SK-N-SH treated with all-trans-retinoic acid at 6 μM for 48 hours (cell line): ENCODE measurements at regions not wholly inside any gene's neighbourhood (a gene's known extent, or its start where the extent isn't known, plus 50 kb on each side); places are given as distances from the start of the nearest gene placed in this dataset.

Experiments used
- ATAC-seq: fragments of 200-7000 bp; cut with Tn5 transposase; 3 replicates; pipeline ENCODE4 v1.9.1; 2020; ENCODE audit warnings: mild to moderate bottlenecking, moderate library complexity
- ARNTL ChIP-seq: fragments of 450-650 bp; formaldehyde crosslinking; IDR thresholded peaks from 2 replicates; pipeline ENCODE4 v1.5.0; 2020; ENCODE audit warnings: low read depth, mild to moderate bottlenecking, moderate library complexity, borderline replicate concordance
- BACH2 ChIP-seq: fragments of 250-450 bp; sonication (Bioruptor Pico); IDR thresholded peaks from 2 replicates; pipeline ENCODE4 v1.9.0; 2021; ENCODE audit warnings: mild to moderate bottlenecking, borderline replicate concordance
- CREB5 ChIP-seq: fragments of 250-450 bp; sonication (Bioruptor Pico); IDR thresholded peaks from 2 replicates; pipeline ENCODE4 v1.5.1; 2020; ENCODE audit warnings: low read depth, mild to moderate bottlenecking, moderate library complexity
- CSDC2 ChIP-seq: fragments of 250-450 bp; sonication (Bioruptor Pico); IDR thresholded peaks from 2 replicates; pipeline ENCODE4 v1.5.0; 2020; ENCODE audit warnings: mild to moderate bottlenecking, moderate library complexity
- CSRNP3 ChIP-seq: fragments of 250-450 bp; sonication (Bioruptor Pico); IDR thresholded peaks from 2 replicates; pipeline ENCODE4 v1.5.1; 2021; ENCODE audit warnings: mild to moderate bottlenecking, moderate library complexity
- ESRRG ChIP-seq: fragments of 250-450 bp; sonication (Bioruptor Pico); IDR thresholded peaks from 2 replicates; pipeline ENCODE4 v1.6.1; 2021; ENCODE audit warnings: mild to moderate bottlenecking
- GLIS3 ChIP-seq: fragments of 250-450 bp; sonication (Bioruptor Pico); IDR thresholded peaks from 2 replicates; pipeline ENCODE4 v1.5.0; 2020; ENCODE audit warnings: mild to moderate bottlenecking, moderate library complexity
- ISL1 ChIP-seq: fragments of 250-450 bp; sonication (Bioruptor Pico); IDR thresholded peaks from 2 replicates; pipeline ENCODE4 v2.1.2; 2022; ENCODE audit warnings: mild to moderate bottlenecking, moderate library complexity
- OSR1 ChIP-seq: fragments of 250-450 bp; sonication (Bioruptor Pico); IDR thresholded peaks from 2 replicates; pipeline ENCODE4 v1.8.0; 2022; ENCODE audit warnings: moderate library complexity, mild to moderate bottlenecking, inconsistent platforms
- PATZ1 ChIP-seq: fragments of 250-450 bp; sonication (Bioruptor Pico); IDR thresholded peaks from 2 replicates; pipeline ENCODE4 v1.8.0; 2020; ENCODE audit warnings: mild to moderate bottlenecking, moderate library complexity, borderline replicate concordance
- POU6F1 ChIP-seq: fragments of 250-450 bp; sonication (Bioruptor Pico); IDR thresholded peaks from 2 replicates; pipeline ENCODE4 v1.8.0; 2021; ENCODE audit warnings: low read depth, mild to moderate bottlenecking, moderate library complexity, borderline replicate concordance
- PPARA ChIP-seq: fragments of 250-450 bp; sonication (Bioruptor Pico); IDR thresholded peaks from 2 replicates; pipeline ENCODE4 v1.5.0; 2020; ENCODE audit warnings: mild to moderate bottlenecking, borderline replicate concordance
- RARB ChIP-seq: fragments of 250-450 bp; sonication (Bioruptor Pico); IDR thresholded peaks from 2 replicates; pipeline ENCODE4 v1.8.0; 2021; ENCODE audit warnings: mild to moderate bottlenecking, moderate library complexity
- SNAI2 ChIP-seq: fragments of 250-450 bp; sonication (Bioruptor Pico); IDR thresholded peaks from 2 replicates; pipeline ENCODE4 v1.5.0; 2020; ENCODE audit warnings: mild to moderate bottlenecking, moderate library complexity
- TCF4 ChIP-seq: fragments of 250-450 bp; sonication (Bioruptor Pico); IDR thresholded peaks from 2 replicates; pipeline ENCODE4 v1.8.0; 2021; ENCODE audit warnings: mild to moderate bottlenecking, moderate library complexity, borderline replicate concordance
- TOX ChIP-seq: fragments of 250-450 bp; sonication (Bioruptor Pico); IDR thresholded peaks from 2 replicates; pipeline ENCODE4 v1.8.0; 2021; ENCODE audit warnings: mild to moderate bottlenecking, moderate library complexity, borderline replicate concordance
- ZC3H10 ChIP-seq: fragments of 250-450 bp; sonication (Bioruptor Pico); IDR thresholded peaks from 2 replicates; pipeline ENCODE4 v1.5.1; 2021; ENCODE audit warnings: mild to moderate bottlenecking, moderate library complexity
- ZFP3 ChIP-seq: fragments of 250-450 bp; sonication (Bioruptor Pico); IDR thresholded peaks from 2 replicates; pipeline ENCODE4 v1.5.0; 2020; ENCODE audit warnings: mild to moderate bottlenecking, moderate library complexity
- ZFP30 ChIP-seq: fragments of 450-650 bp; formaldehyde crosslinking; IDR thresholded peaks from 2 replicates; pipeline ENCODE4 v1.5.0; 2022; ENCODE audit warnings: mild to moderate bottlenecking, moderate library complexity
- ZNF565 ChIP-seq: fragments of 450-650 bp; formaldehyde crosslinking; conservative IDR thresholded peaks from 2 replicates; pipeline ENCODE4 v1.5.0; 2020; ENCODE audit warnings: low read depth, mild to moderate bottlenecking, moderate library complexity
- ZNF70 ChIP-seq: fragments of 450-650 bp; formaldehyde crosslinking; IDR thresholded peaks from 2 replicates; pipeline ENCODE4 v1.5.0; 2020; ENCODE audit warnings: mild to moderate bottlenecking, moderate library complexity
- ZNF8 ChIP-seq: fragments of 450-650 bp; formaldehyde crosslinking; IDR thresholded peaks from 2 replicates; pipeline ENCODE4 v1.5.0; 2020; ENCODE audit warnings: mild to moderate bottlenecking, moderate library complexity

GRCh38 chr13:80475718-80476117, 134.8 kb upstream of the SPRY2 start:
- TF ChIP-seq ESRRG (CRISPR knock-in tag) = no peak
- no peak for TF ChIP-seq ZNF70 (CRISPR knock-in tag)
- no peak for TF ChIP-seq POU6F1 (CRISPR knock-in tag)
- no peak for TF ChIP-seq ZC3H10 (CRISPR knock-in tag)
- no peak for TF ChIP-seq PATZ1 (CRISPR knock-in tag)
- TF ChIP-seq BACH2 = no peak
- TF ChIP-seq TCF4 (CRISPR knock-in tag) = no peak
- TF ChIP-seq PPARA (CRISPR knock-in tag) = no peak
- no peak for TF ChIP-seq ZFP3 (CRISPR knock-in tag)
- TF ChIP-seq CREB5 (CRISPR knock-in tag) = no peak
- no peak for TF ChIP-seq ZFP30 (CRISPR knock-in tag)
- TF ChIP-seq ZNF8 (CRISPR knock-in tag) = no peak
- no peak for TF ChIP-seq ZNF565 (CRISPR knock-in tag)
- TF ChIP-seq ARNTL (CRISPR knock-in tag) = no peak
- no peak for ATAC-seq

- no peak for ATAC-seq
- no peak for TF ChIP-seq ESRRG (CRISPR knock-in tag)
- no peak for TF ChIP-seq SNAI2 (CRISPR knock-in tag)
- TF ChIP-seq, all 23 proteins: peak for 0
These were observed 132.8 kb upstream of the SPRY2 start for GRCh38 chr13:80473695-80474094.

- TF ChIP-seq GLIS3 = 0 out of 2 replicates have a peak, but pooled peaks have one; percentile 34
- TF ChIP-seq TOX = 0 out of 2 replicates have a peak, but pooled peaks have one; percentile 58
- TF ChIP-seq OSR1 (CRISPR knock-in tag) = no peak
- peak; percentile 87 for TF ChIP-seq ISL1
- TF ChIP-seq ZFP3 (CRISPR knock-in tag) = 0 out of 2 replicates have a peak, but pooled peaks have one; percentile 60
- ATAC-seq = peak; percentile 93
These were observed 129.0 kb upstream of the SPRY2 start for GRCh38 chr13:80469853-80470381.

GRCh38 chr13:80469105-80469852, 128.4 kb upstream of the SPRY2 start:
- TF ChIP-seq TCF4 (CRISPR knock-in tag) (no peak), CREB5 (CRISPR knock-in tag) (no peak), BACH2 (no peak), CSRNP3 (CRISPR knock-in tag) (no peak), ZNF565 (CRISPR knock-in tag) (no peak), ZFP30 (CRISPR knock-in tag) (no peak), CSDC2 (CRISPR knock-in tag) (no peak), TOX (no peak), ZFP3 (CRISPR knock-in tag) (no peak), RARB (no peak)
- peak; percentile 37 for ATAC-seq
